Left renal cortex interstitium (tissue), 4 donors: ENCODE measurements at regions not wholly inside any gene's neighbourhood (a gene's known extent, or its start where the extent isn't known, plus 50 kb on each side); places are given as distances from the start of the nearest gene placed in this dataset.
"Not testable (repeated sequence)": the region's sequence is repeated elsewhere in the genome, so short reads cannot be mapped to it uniquely, and the experiment has no call there.

Experiments
- DNase-seq, 4 donors: peaks; one replicate each; pipeline ENCODE4 v3.0.0-alpha.2; 2013; ENCODE audit warnings: low read depth in 4 of 4, low spot score in 2 of 4, missing footprints in 1 of 4

GRCh38 chr7:113030489-113030888, 56.1 kb downstream of the GPR85 start:
- no peak for DNase-seq

GRCh38 chr7:113026941-113027340, 59.7 kb downstream of the GPR85 start:
- no peak for DNase-seq

GRCh38 chr7:113017144-113017857, 69.3 kb downstream of the GPR85 start:
- DNase-seq, result not testable (repeated sequence)

GRCh38 chr7:113015034-113015645, 71.5 kb downstream of the GPR85 start:
- peak in 2 of 4 donors; percentile 2 to 5 for DNase-seq

- no peak for DNase-seq
Observed at GRCh38 chr7:113013761-113014449, 72.7 kb downstream of the GPR85 start.

- DNase-seq, result not testable (repeated sequence)
Observed at GRCh38 chr7:113012862-113013261, 73.8 kb downstream of the GPR85 start.

- no peak for DNase-seq
Observed at GRCh38 chr7:113010377-113010776, 76.2 kb downstream of the GPR85 start.

GRCh38 chr7:113008755-113009154, 77.9 kb downstream of the GPR85 start:
- no peak for DNase-seq

GRCh38 chr7:113004726-113005454, 81.7 kb downstream of the GPR85 start:
- no peak for DNase-seq

- no peak for DNase-seq
Observed at GRCh38 chr7:113000316-113001020, 86.2 kb downstream of the GPR85 start.

GRCh38 chr7:112997831-112998230, 88.8 kb downstream of the GPR85 start:
- DNase-seq, result no peak

- DNase-seq, result no peak
Observed at GRCh38 chr7:112996331-112996871, 90.2 kb downstream of the GPR85 start.

GRCh38 chr7:112995059-112995824, 91.4 kb downstream of the GPR85 start:
- DNase-seq, result no peak

- no peak for DNase-seq
Observed at GRCh38 chr7:112994656-112995055, 92.0 kb downstream of the GPR85 start.

- no peak for DNase-seq
Observed at GRCh38 chr7:112990624-112991023, 96.0 kb downstream of the GPR85 start.

- no peak for DNase-seq
Observed at GRCh38 chr7:112989531-112989930, 97.1 kb downstream of the GPR85 start.

- no peak for DNase-seq
Observed at GRCh38 chr7:112987171-112987570, 99.5 kb downstream of the GPR85 start.

GRCh38 chr7:112986256-112987031, 100.2 kb downstream of the GPR85 start:
- DNase-seq, result no peak
